ENCODE measurements at regions not wholly inside any gene's neighbourhood (a gene's known extent, or its start where the extent isn't known, plus 50 kb on each side); places are given as distances from the start of the nearest gene placed in this dataset.

- TF ChIP-seq ELF4 (IDR thresholded peaks at IDR 0.05) (no peak), FOXM1 (IDR thresholded peaks at IDR 0.05; ENCODE audit: borderline replicate concordance) (no peak), BHLHE40 (IDR thresholded peaks at IDR 0.05; ENCODE audit: borderline replicate concordance) (no peak)
Measured at GRCh38 chr13:79771493-79771892, 290.5 kb downstream of the NDFIP2 start.
